HCT116 (cell line): ENCODE measurements at regions not wholly inside any gene's neighbourhood (a gene's known extent, or its start where the extent isn't known, plus 50 kb on each side); places are given as distances from the start of the nearest gene placed in this dataset.

Experiments used
- ATAC-seq: fragments of 200-7000 bp; cut with Tn5 transposase; 2 replicates; pipeline ENCODE4 v1.9.1; 2020; ENCODE audit warnings: mild to moderate bottlenecking, moderate library complexity
- BruUV-seq: library from RNA; stranded (reverse); fragments of 400-500 nt; replicated peaks from 2 replicates; lab custom pipeline; 2021; lab: Mats Ljungman, UMichigan
- CTCF ChIA-PET: fragments of 300-600 bp; sonication (Branson Sonifier 250); formaldehyde crosslinking; loops from one replicate; lab custom pipeline; 2021; ENCODE audit warnings: antibody characterized with exemption; lab: Charles Lee
- POLR2A ChIA-PET: fragments of 300-600, 350-600 bp; sonication (Branson Sonifier 250); formaldehyde crosslinking; loops from one replicate; lab custom pipeline; 2021; ENCODE audit warnings: antibody characterized with exemption; lab: Charles Lee
- RAD21 ChIA-PET, 2 experiments: fragments of 300-600 bp; sonication (Branson Sonifier 250); formaldehyde crosslinking; loops; one replicate each; lab custom pipeline; 2023; ENCODE audit warnings: low total read pairs in 2 of 2; ENCODE audit not compliant: uncharacterized antibody in 2 of 2, unreplicated experiment in 2 of 2, low non-redundant PET in 1 of 2; lab: Charles Lee
- DNase-seq: peaks from one replicate; pipeline ENCODE4 v3.0.0-alpha.2; 2010; ENCODE audit warnings: low read depth, low spot score
- H2AFZ ChIP-seq: fragments of 200-600 bp; shearing (Covaris generic), sonication (generic); 2 replicates; pipeline ENCODE4 v1.6.1; 2017; ENCODE audit warnings: low read depth, mixed run types, mixed read lengths, antibody characterized with exemption, low read length; ENCODE audit not compliant: poor library complexity, severe bottlenecking
- H3K27ac ChIP-seq: 2 replicates; pipeline ENCODE4 v1.5.1; 2012; ENCODE audit warnings: low read depth, low read length
- H3K27me3 ChIP-seq: fragments of 200-600 bp; sonication (generic); 2 replicates; pipeline ENCODE4 v1.6.1; 2016; ENCODE audit warnings: mixed run types, low read length, mixed read lengths; ENCODE audit not compliant: insufficient read depth
- H3K36me3 ChIP-seq, 2 experiments: fragments of 200-500 bp in 1 of 2; fragments of 200-600 bp in 1 of 2; sonication (Bioruptor generic) in 1 of 2; sonication (generic) in 1 of 2; 2 replicates each; pipeline versions ENCODE4 v1.5.1 to v1.6.1; 2014 to 2016; ENCODE audit warnings: low read length in 2 of 2, inconsistent platforms in 1 of 2, mixed read lengths in 1 of 2, mixed run types in 1 of 2; ENCODE audit not compliant: insufficient read depth in 2 of 2, control insufficient read depth in 1 of 2
- H3K4me1 ChIP-seq, 2 experiments: fragments of 200-600 bp in 1 of 2; sonication (generic) in 1 of 2; 2 replicates each; pipeline versions ENCODE4 v1.5.1 to v1.6.1; 2012 to 2017; ENCODE audit warnings: low read length in 2 of 2, inconsistent platforms in 1 of 2, mild to moderate bottlenecking in 1 of 2, mixed read lengths in 1 of 2, mixed run types in 1 of 2, moderate library complexity in 1 of 2; ENCODE audit not compliant: insufficient read depth in 2 of 2, control insufficient read depth in 1 of 2
- H3K4me2 ChIP-seq: fragments of 200-600 bp; sonication (generic); 2 replicates; pipeline ENCODE4 v1.6.1; 2017; ENCODE audit warnings: mixed run types, low read length, mixed read lengths
- H3K4me3 ChIP-seq, 2 experiments: fragments of 200-600 bp in 1 of 2; sonication (generic) in 1 of 2; replicated peaks in 1 of 2; 2 replicates each; pipeline ENCODE4 v1.5.1; 2011 to 2016; ENCODE audit warnings: low read length in 2 of 2, control low read depth in 1 of 2, low read depth in 1 of 2, mild to moderate bottlenecking in 1 of 2, mixed read lengths in 1 of 2, mixed run types in 1 of 2
- H3K79me2 ChIP-seq: fragments of 200-600 bp; sonication (generic); 2 replicates; pipeline ENCODE4 v1.6.1; 2017; ENCODE audit warnings: mild to moderate bottlenecking, mixed run types, low read length, moderate library complexity, mixed read lengths; ENCODE audit not compliant: insufficient read depth
- H3K9ac ChIP-seq: fragments of 200-600 bp; sonication (generic); 2 replicates; pipeline ENCODE4 v1.6.1; 2016; ENCODE audit warnings: low read length, mixed read lengths
- H3K9me2 ChIP-seq: fragments of 200-600 bp; sonication (generic), shearing (Covaris generic); 2 replicates; pipeline ENCODE4 v1.6.1; 2017; ENCODE audit warnings: mixed run types, mild to moderate bottlenecking, moderate library complexity; ENCODE audit not compliant: insufficient read depth
- H3K9me3 ChIP-seq, 2 experiments: fragments of 200-500 bp in 1 of 2; fragments of 200-600 bp in 1 of 2; sonication (Bioruptor generic) in 1 of 2; sonication (generic) in 1 of 2; 2 replicates each; pipeline ENCODE4 v1.6.1; 2014 to 2017; ENCODE audit warnings: low read length in 2 of 2, mixed read lengths in 2 of 2, inconsistent platforms in 1 of 2, low read depth in 1 of 2, mild to moderate bottlenecking in 1 of 2, mixed run types in 1 of 2, moderate library complexity in 1 of 2; ENCODE audit not compliant: control insufficient read depth in 1 of 2, insufficient read depth in 1 of 2
- H4K20me1 ChIP-seq: fragments of 200-600 bp; sonication (generic), shearing (Covaris generic); 2 replicates; pipeline ENCODE4 v1.6.1; 2017; ENCODE audit warnings: mixed run types, mild to moderate bottlenecking, moderate library complexity; ENCODE audit not compliant: insufficient read depth
- CEBPB ChIP-seq: IDR thresholded peaks from 2 replicates; pipeline ENCODE4 v1.6.1; 2012; ENCODE audit warnings: low read depth
- ELF1 ChIP-seq: IDR thresholded peaks from 2 replicates; pipeline ENCODE4 v1.6.1; 2012; ENCODE audit warnings: low read depth, borderline replicate concordance
- EZH2 ChIP-seq: fragments of 200-600 bp; sonication (generic); IDR thresholded peaks from 2 replicates; pipeline ENCODE4 v1.6.1; 2017; ENCODE audit warnings: antibody characterized with exemption, mixed run types
- FOSL1 ChIP-seq: IDR thresholded peaks from 2 replicates; pipeline ENCODE4 v1.6.1; 2012; ENCODE audit warnings: low read depth
- POLR2A ChIP-seq: IDR thresholded peaks from 2 replicates; pipeline ENCODE4 v1.7.0; 2011; ENCODE audit warnings: borderline replicate concordance; ENCODE audit not compliant: insufficient read depth, insufficient read length; ENCODE audit errors: extremely low read depth
- RAD21 ChIP-seq: IDR thresholded peaks from 2 replicates; pipeline ENCODE4 v1.6.1; 2012; ENCODE audit warnings: low read depth, mild to moderate bottlenecking
- SP1 ChIP-seq: IDR thresholded peaks from 2 replicates; pipeline ENCODE4 v1.6.1; 2012; ENCODE audit warnings: low read depth
- SRF ChIP-seq: IDR thresholded peaks from 2 replicates; pipeline ENCODE4 v1.6.1; 2012; ENCODE audit warnings: low read depth
- ZBTB33 ChIP-seq: IDR thresholded peaks from 2 replicates; pipeline ENCODE4 v1.6.1; 2011; ENCODE audit warnings: mild to moderate bottlenecking, low read length, moderate library complexity; ENCODE audit not compliant: insufficient replicate concordance; ENCODE audit errors: extremely low read depth
- ZFX ChIP-seq: fragments of 450-650 bp; IDR thresholded peaks from 2 replicates; pipeline ENCODE4 v1.6.1; 2017
- ZNF274 ChIP-seq: fragments of 200-500 bp; sonication (Bioruptor generic); IDR thresholded peaks from 2 replicates; pipeline ENCODE4 v1.6.1; 2014; ENCODE audit warnings: mild to moderate bottlenecking, low read depth, low read length, inconsistent platforms
- intact Hi-C: fragments of 100-400 bp; cut with micrococcal nuclease; formaldehyde crosslinking; loops from 2 replicates; pipeline ENCODE4 v1.10.0; 2022
- TF ChIP-seq, protein P1 (sequence below), 3 experiments: fragments of 200-600 bp in 1 of 3; sonication (generic) in 1 of 3; IDR thresholded peaks in 2 of 3; conservative IDR thresholded peaks in 1 of 3; 2 replicates each; pipeline ENCODE4 v1.5.1; 2012 to 2017; ENCODE audit warnings: low read depth in 2 of 3, low read length in 2 of 3, antibody characterized with exemption in 1 of 3, borderline replicate concordance in 1 of 3, control low read depth in 1 of 3, mild to moderate bottlenecking in 1 of 3, mixed read lengths in 1 of 3, mixed run types in 1 of 3, moderate library complexity in 1 of 3; ENCODE audit not compliant: insufficient read depth in 1 of 3

GRCh38 chr5:21173036-21173435, 1185.0 kb upstream of the CDH18 start:
- no TSS peak for BruUV-seq
- RAD21 ChIA-PET, result no interaction called here
- POLR2A ChIA-PET, result no interaction called here
- Histone ChIP-seq H3K79me2 (no peaks in the 10 kb centered on the region), H4K20me1 (no peaks in the 10 kb centered on the region), H3K27me3 (no peaks in the 10 kb centered on the region), H2AFZ (no peak overlapping the region), H3K9me3 (peaks cover 9 to 13% of the 10 kb centered on the region in 2 experiments), H3K9ac (no peak overlapping the region), H3K36me3 (no peaks in the 10 kb centered on the region), H3K4me3 (no peak overlapping the region), H3K9me2 (no peaks in the 10 kb centered on the region), H3K4me2 (no peak overlapping the region), H3K27ac (no peak overlapping the region), H3K4me1 (no peaks in the 10 kb centered on the region)
- ATAC-seq (no peak), DNase-seq (no peak)
- CTCF ChIA-PET, result no interaction called here
- intact Hi-C loops, result no loop called here
- TF ChIP-seq RAD21 (no peak), ELF1 (no peak), EZH2 (no peak), ZBTB33 (no peak), POLR2A (no peak), SP1 (no peak), ZNF274 (no peak), ZFX (no peak), SRF (no peak), FOSL1 (no peak), CEBPB (no peak)
- TF ChIP-seq, protein P1, sequence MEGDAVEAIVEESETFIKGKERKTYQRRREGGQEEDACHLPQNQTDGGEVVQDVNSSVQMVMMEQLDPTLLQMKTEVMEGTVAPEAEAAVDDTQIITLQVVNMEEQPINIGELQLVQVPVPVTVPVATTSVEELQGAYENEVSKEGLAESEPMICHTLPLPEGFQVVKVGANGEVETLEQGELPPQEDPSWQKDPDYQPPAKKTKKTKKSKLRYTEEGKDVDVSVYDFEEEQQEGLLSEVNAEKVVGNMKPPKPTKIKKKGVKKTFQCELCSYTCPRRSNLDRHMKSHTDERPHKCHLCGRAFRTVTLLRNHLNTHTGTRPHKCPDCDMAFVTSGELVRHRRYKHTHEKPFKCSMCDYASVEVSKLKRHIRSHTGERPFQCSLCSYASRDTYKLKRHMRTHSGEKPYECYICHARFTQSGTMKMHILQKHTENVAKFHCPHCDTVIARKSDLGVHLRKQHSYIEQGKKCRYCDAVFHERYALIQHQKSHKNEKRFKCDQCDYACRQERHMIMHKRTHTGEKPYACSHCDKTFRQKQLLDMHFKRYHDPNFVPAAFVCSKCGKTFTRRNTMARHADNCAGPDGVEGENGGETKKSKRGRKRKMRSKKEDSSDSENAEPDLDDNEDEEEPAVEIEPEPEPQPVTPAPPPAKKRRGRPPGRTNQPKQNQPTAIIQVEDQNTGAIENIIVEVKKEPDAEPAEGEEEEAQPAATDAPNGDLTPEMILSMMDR (IDR thresholded peaks at IDR 0.05 in 2 of 3, conservative IDR thresholded peaks at IDR 0.05 in 1 of 3; ENCODE audit: borderline replicate concordance in 1 of 3, insufficient read depth in 1 of 3, low read depth in 2 of 3, low read length in 2 of 3), result no peak
- TF ChIP-seq, all 23 proteins: peak for 0
